ENCODE measurements at regions not wholly inside any gene's neighbourhood (a gene's known extent, or its start where the extent isn't known, plus 50 kb on each side); places are given as distances from the start of the nearest gene placed in this dataset.
"Not testable (repeated sequence)": the region's sequence is repeated elsewhere in the genome, so short reads cannot be mapped to it uniquely, and the experiment has no call there.

- not testable (repeated sequence) for H3K4me1 ChIP-seq (ENCODE audit: insufficient read depth, low read length); H3K9ac ChIP-seq (ENCODE audit: low read depth, low read length); H3K9me3 ChIP-seq (ENCODE audit: insufficient read depth, low read length, severe bottlenecking); H2AFZ ChIP-seq (ENCODE audit: low read depth, low read length); H3K27ac ChIP-seq (ENCODE audit: low read length); H3K27me3 ChIP-seq (ENCODE audit: insufficient read depth, low read length, poor library complexity); H3K36me3 ChIP-seq (ENCODE audit: insufficient read depth, low read length); H3K4me2 ChIP-seq (ENCODE audit: insufficient read depth, low read length); ATAC-seq (ENCODE audit: insufficient read depth, low read depth); H3K79me2 ChIP-seq (ENCODE audit: insufficient read depth, low read length); H4K20me1 ChIP-seq (ENCODE audit: insufficient read depth, low read length); DNase-seq; H3K4me3 ChIP-seq (ENCODE audit: low read depth in 1 of 2, low read length in 2 of 2)
- TF ChIP-seq CTCF (IDR thresholded peaks at IDR 0.05; ENCODE audit: borderline replicate concordance, extremely low read depth, low read length, poor library complexity, severe bottlenecking): peak; percentile 6
Measured at GRCh38 chr18:15315301-15315700, 567.3 kb downstream of the ANKRD30B start.

- not testable (repeated sequence) for H3K27ac ChIP-seq (ENCODE audit: low read length)
Measured at GRCh38 chr18:15318655-15319054, 570.7 kb downstream of the ANKRD30B start.

GRCh38 chr18:15329713-15330112 is 581.7 kb downstream of the ANKRD30B start:
- H3K4me2 ChIP-seq (ENCODE audit: insufficient read depth, low read length); H3K36me3 ChIP-seq (ENCODE audit: insufficient read depth, low read length); H3K9ac ChIP-seq (ENCODE audit: low read depth, low read length); H3K27me3 ChIP-seq (ENCODE audit: insufficient read depth, low read length, poor library complexity); H3K27ac ChIP-seq (ENCODE audit: low read length); ATAC-seq (ENCODE audit: insufficient read depth, low read depth); DNase-seq; H3K9me3 ChIP-seq (ENCODE audit: insufficient read depth, low read length, severe bottlenecking); H3K4me1 ChIP-seq (ENCODE audit: insufficient read depth, low read length); H3K79me2 ChIP-seq (ENCODE audit: insufficient read depth, low read length); H2AFZ ChIP-seq (ENCODE audit: low read depth, low read length); H3K4me3 ChIP-seq (ENCODE audit: low read depth in 1 of 2, low read length in 2 of 2); H4K20me1 ChIP-seq (ENCODE audit: insufficient read depth, low read length): not testable (repeated sequence)

More at GRCh38 chr18:15318655-15319054, 570.7 kb downstream of the ANKRD30B start:
- not testable (repeated sequence) for H3K27me3 ChIP-seq (ENCODE audit: insufficient read depth, low read length, poor library complexity); H2AFZ ChIP-seq (ENCODE audit: low read depth, low read length); DNase-seq; H4K20me1 ChIP-seq (ENCODE audit: insufficient read depth, low read length); H3K9me3 ChIP-seq (ENCODE audit: insufficient read depth, low read length, severe bottlenecking); H3K4me2 ChIP-seq (ENCODE audit: insufficient read depth, low read length); ATAC-seq (ENCODE audit: insufficient read depth, low read depth); H3K4me1 ChIP-seq (ENCODE audit: insufficient read depth, low read length); H3K4me3 ChIP-seq (ENCODE audit: low read depth in 1 of 2, low read length in 2 of 2); H3K36me3 ChIP-seq (ENCODE audit: insufficient read depth, low read length); H3K9ac ChIP-seq (ENCODE audit: low read depth, low read length); H3K79me2 ChIP-seq (ENCODE audit: insufficient read depth, low read length)

- not testable (repeated sequence) for H3K9me3 ChIP-seq (ENCODE audit: insufficient read depth, low read length, severe bottlenecking); H3K9ac ChIP-seq (ENCODE audit: low read depth, low read length); H3K4me1 ChIP-seq (ENCODE audit: insufficient read depth, low read length); H4K20me1 ChIP-seq (ENCODE audit: insufficient read depth, low read length); H3K79me2 ChIP-seq (ENCODE audit: insufficient read depth, low read length); H3K4me2 ChIP-seq (ENCODE audit: insufficient read depth, low read length); H3K27me3 ChIP-seq (ENCODE audit: insufficient read depth, low read length, poor library complexity); H3K27ac ChIP-seq (ENCODE audit: low read length); H3K36me3 ChIP-seq (ENCODE audit: insufficient read depth, low read length); H2AFZ ChIP-seq (ENCODE audit: low read depth, low read length); DNase-seq; H3K4me3 ChIP-seq (ENCODE audit: low read depth in 1 of 2, low read length in 2 of 2); ATAC-seq (ENCODE audit: insufficient read depth, low read depth)
Measured at GRCh38 chr18:15330149-15330548, 582.2 kb downstream of the ANKRD30B start.

- H4K20me1 ChIP-seq (ENCODE audit: insufficient read depth, low read length); H2AFZ ChIP-seq (ENCODE audit: low read depth, low read length); ATAC-seq (ENCODE audit: insufficient read depth, low read depth); H3K36me3 ChIP-seq (ENCODE audit: insufficient read depth, low read length); H3K4me3 ChIP-seq (ENCODE audit: low read depth in 1 of 2, low read length in 2 of 2); H3K27ac ChIP-seq (ENCODE audit: low read length); H3K79me2 ChIP-seq (ENCODE audit: insufficient read depth, low read length); H3K4me1 ChIP-seq (ENCODE audit: insufficient read depth, low read length); H3K9me3 ChIP-seq (ENCODE audit: insufficient read depth, low read length, severe bottlenecking); DNase-seq; H3K4me2 ChIP-seq (ENCODE audit: insufficient read depth, low read length); H3K9ac ChIP-seq (ENCODE audit: low read depth, low read length); H3K27me3 ChIP-seq (ENCODE audit: insufficient read depth, low read length, poor library complexity): not testable (repeated sequence)
Measured at GRCh38 chr18:15330600-15330999, 582.6 kb downstream of the ANKRD30B start.

- H2AFZ ChIP-seq (ENCODE audit: low read depth, low read length); H3K9me3 ChIP-seq (ENCODE audit: insufficient read depth, low read length, severe bottlenecking); H4K20me1 ChIP-seq (ENCODE audit: insufficient read depth, low read length); H3K79me2 ChIP-seq (ENCODE audit: insufficient read depth, low read length); H3K27me3 ChIP-seq (ENCODE audit: insufficient read depth, low read length, poor library complexity); H3K4me1 ChIP-seq (ENCODE audit: insufficient read depth, low read length); H3K36me3 ChIP-seq (ENCODE audit: insufficient read depth, low read length); H3K4me2 ChIP-seq (ENCODE audit: insufficient read depth, low read length); H3K4me3 ChIP-seq (ENCODE audit: low read depth in 1 of 2, low read length in 2 of 2); ATAC-seq (ENCODE audit: insufficient read depth, low read depth); H3K9ac ChIP-seq (ENCODE audit: low read depth, low read length); H3K27ac ChIP-seq (ENCODE audit: low read length): not testable (repeated sequence)
- peak; percentile 5 for DNase-seq
Measured at GRCh38 chr18:15375671-15376070, 627.7 kb downstream of the ANKRD30B start.

GRCh38 chr18:15407874-15408273 is 659.9 kb downstream of the ANKRD30B start:
- not testable (repeated sequence) for H4K20me1 ChIP-seq (ENCODE audit: insufficient read depth, low read length); H3K4me3 ChIP-seq (ENCODE audit: low read depth in 1 of 2, low read length in 2 of 2); H3K36me3 ChIP-seq (ENCODE audit: insufficient read depth, low read length); H3K27ac ChIP-seq (ENCODE audit: low read length); H3K9me3 ChIP-seq (ENCODE audit: insufficient read depth, low read length, severe bottlenecking); H2AFZ ChIP-seq (ENCODE audit: low read depth, low read length); DNase-seq; H3K4me2 ChIP-seq (ENCODE audit: insufficient read depth, low read length); H3K9ac ChIP-seq (ENCODE audit: low read depth, low read length); H3K79me2 ChIP-seq (ENCODE audit: insufficient read depth, low read length); H3K27me3 ChIP-seq (ENCODE audit: insufficient read depth, low read length, poor library complexity); H3K4me1 ChIP-seq (ENCODE audit: insufficient read depth, low read length); ATAC-seq (ENCODE audit: insufficient read depth, low read depth)

Measured in DND-41 (cell line).